Right forelimb (tissue), 1 donor: ENCODE measurements at regions not wholly inside any gene's neighbourhood (a gene's known extent, or its start where the extent isn't known, plus 50 kb on each side); places are given as distances from the start of the nearest gene placed in this dataset.
"Not testable (repeated sequence)": the region's sequence is repeated elsewhere in the genome, so short reads cannot be mapped to it uniquely, and the experiment has no call there.

Source experiments
- DNase-seq: peaks from one replicate; pipeline ENCODE4 v3.0.0-alpha.2; 2018

DNA sequence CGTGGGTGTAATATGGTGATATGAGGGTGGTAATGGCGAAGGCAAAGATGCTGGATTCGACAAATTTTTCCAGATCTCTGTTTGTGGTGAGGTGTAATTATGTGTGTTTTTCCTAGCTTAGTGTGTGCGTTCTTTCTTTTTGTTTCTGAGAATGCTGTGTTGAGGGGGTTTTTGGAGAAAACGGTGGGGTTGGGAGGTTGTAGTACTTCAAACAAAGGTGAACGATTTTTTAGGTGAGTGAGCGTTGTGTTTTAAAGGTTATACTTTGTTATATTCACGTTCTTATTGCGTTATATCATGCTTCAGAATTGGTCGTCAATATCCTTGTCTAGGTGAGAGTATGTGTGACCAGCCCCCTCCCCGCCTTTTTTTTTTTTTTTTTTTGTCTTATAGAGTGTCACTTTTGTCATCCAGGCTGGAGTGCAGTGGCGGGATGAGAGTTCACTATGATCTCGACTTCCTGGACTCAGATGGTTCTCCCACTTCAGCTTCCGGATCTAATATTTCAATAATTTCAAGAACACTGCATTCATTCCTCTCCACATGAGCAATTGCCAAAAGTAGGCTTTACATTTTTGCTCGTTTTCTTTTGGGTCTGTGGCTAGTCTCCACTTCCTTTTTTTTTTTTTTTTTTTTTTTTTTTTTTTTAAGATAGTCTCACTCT lies 82.2 kb upstream of the RNU2-1 start:
- DNase-seq: no peak

GRCh38 chr17:43315369-43315768 lies 81.6 kb upstream of the RNU2-1 start:
- no peak for DNase-seq

- DNase-seq: no peak
These were observed 80.8 kb upstream of the RNU2-1 start for GRCh38 chr17:43314611-43315011.

DNA sequence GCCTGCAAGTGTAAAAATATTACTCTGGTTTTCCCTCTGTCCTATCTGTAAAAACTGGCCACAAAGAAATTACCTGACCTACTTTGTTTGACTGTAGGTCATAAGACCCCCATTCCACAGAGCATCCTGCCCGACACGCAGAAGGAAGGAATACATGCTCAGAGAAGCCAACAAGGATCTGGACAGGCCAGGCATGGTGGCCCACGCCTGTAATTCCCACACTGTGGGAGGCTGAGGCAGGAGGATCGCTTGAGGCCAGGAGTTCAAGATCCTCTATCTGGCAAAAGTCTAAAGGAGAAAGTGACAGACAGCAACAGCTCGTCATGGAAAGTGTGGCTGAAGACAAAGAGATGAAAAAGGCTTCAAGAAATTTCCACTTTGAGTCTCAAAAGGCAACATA lies 78.2 kb upstream of the RNU2-1 start:
- DNase-seq: no peak

- DNase-seq: no peak
These were observed 75.9 kb upstream of the RNU2-1 start for GRCh38 chr17:43309505-43310332.

- no peak for DNase-seq
These were observed 75.2 kb upstream of the RNU2-1 start for GRCh38 chr17:43308999-43309398.

GRCh38 chr17:43304792-43305191 lies 71.0 kb upstream of the RNU2-1 start:
- DNase-seq: not testable (repeated sequence)

- not testable (repeated sequence) for DNase-seq
These were observed 69.3 kb upstream of the RNU2-1 start for GRCh38 chr17:43303049-43303448.

DNA sequence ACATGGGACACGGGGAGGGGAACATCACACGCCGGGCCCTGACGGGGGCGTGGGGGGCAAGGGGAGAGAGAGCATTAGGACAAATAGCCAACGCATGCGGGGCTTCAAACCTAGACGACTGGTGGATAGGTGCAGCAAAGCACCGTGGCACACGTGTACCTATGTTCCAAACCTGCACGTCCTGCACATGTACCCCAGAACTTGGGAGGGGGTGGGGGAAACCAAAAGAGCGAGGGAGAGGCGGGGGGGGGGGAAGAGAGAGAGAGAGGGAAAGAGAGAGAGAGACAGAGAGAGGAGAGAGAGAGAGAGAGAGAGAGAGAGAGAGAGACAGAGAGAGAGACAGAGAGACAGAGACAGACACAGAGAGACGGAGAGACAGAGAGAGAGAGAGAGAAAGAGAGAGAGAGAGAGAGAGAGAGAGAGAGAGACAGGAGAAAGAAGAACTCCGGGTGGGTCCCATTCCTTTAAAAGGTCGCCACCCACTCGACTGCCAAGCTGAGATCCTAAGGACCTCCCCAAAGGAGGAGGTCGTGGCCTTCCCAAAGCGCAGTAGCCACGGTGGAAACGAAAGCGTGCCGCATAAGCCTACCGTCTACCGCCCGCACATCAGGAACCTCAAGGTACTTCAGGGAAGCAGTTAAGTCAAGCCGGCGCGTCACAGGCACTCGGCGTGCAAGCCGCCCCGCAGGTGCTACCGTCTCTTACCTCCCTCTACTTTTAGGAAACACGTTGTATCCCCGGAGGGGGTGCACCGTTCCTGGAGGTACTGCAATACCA lies 65.7 kb upstream of the RNU2-1 start:
- DNase-seq: not testable (repeated sequence)

- DNase-seq: not testable (repeated sequence)
These were observed 55.9 kb upstream of the RNU2-1 start for GRCh38 chr17:43289670-43290069.

- DNase-seq: not testable (repeated sequence)
These were observed 49.8 kb upstream of the RNU2-1 start for GRCh38 chr17:43283606-43284005.
